ENCODE measurements at regions not wholly inside any gene's neighbourhood (a gene's known extent, or its start where the extent isn't known, plus 50 kb on each side); places are given as distances from the start of the nearest gene placed in this dataset.

GRCh38 chr12:67921286-67921685 lies 68.0 kb upstream of the IFNG-AS1 start:
- ChIA-PET POLR2A (no interaction called here), CTCF (interaction anchor here (0.8 to 2.4 kb wide), 4 partner anchors 9 to 237 kb away, joined by 3 to 8 read pairs (median 6); no protein-coding TSS in a partner anchor)
- no peak for DNase-seq (ENCODE audit: low read depth)
- no peak for TF ChIP-seq CTCF (IDR thresholded peaks at IDR 0.05; ENCODE audit: insufficient read depth, low read depth, low read length)
- Histone ChIP-seq H3K36me3 (ENCODE audit: control insufficient read depth, insufficient read depth, low read length) (no peaks in the 10 kb centered on the region), H3K27me3 (ENCODE audit: control insufficient read depth, insufficient read depth, low read length) (no peaks in the 10 kb centered on the region), H3K4me3 (ENCODE audit: low read depth, low read length) (no peak overlapping the region)

GRCh38 chr12:67922245-67922644 lies 67.0 kb upstream of the IFNG-AS1 start:
- TF ChIP-seq CTCF (IDR thresholded peaks at IDR 0.05; ENCODE audit: insufficient read depth, low read depth, low read length): no peak
- H3K4me3 ChIP-seq (ENCODE audit: low read depth, low read length): no peak overlapping the region
- ChIA-PET CTCF (interaction anchor here (1.6 to 2.4 kb wide), 3 partner anchors 17 to 236 kb away, joined by 3 to 8 read pairs (median 7); no protein-coding TSS in a partner anchor), POLR2A (no interaction called here)
- H3K27me3 ChIP-seq (ENCODE audit: control insufficient read depth, insufficient read depth, low read length): no peaks in the 10 kb centered on the region
- DNase-seq (ENCODE audit: low read depth): no peak
- H3K36me3 ChIP-seq (ENCODE audit: control insufficient read depth, insufficient read depth, low read length): no peaks in the 10 kb centered on the region

GRCh38 chr12:67925077-67925476 lies 64.2 kb upstream of the IFNG-AS1 start:
- H3K27me3 ChIP-seq (ENCODE audit: control insufficient read depth, insufficient read depth, low read length): no peaks in the 10 kb centered on the region
- ChIA-PET CTCF (interaction anchor here (4.5 kb wide), 1 partner anchor 14 kb away, joined by 17 read pairs; no protein-coding TSS in a partner anchor), POLR2A (no interaction called here)
- TF ChIP-seq CTCF (IDR thresholded peaks at IDR 0.05; ENCODE audit: insufficient read depth, low read depth, low read length): no peak
- H3K36me3 ChIP-seq (ENCODE audit: control insufficient read depth, insufficient read depth, low read length): no peaks in the 10 kb centered on the region
- no peak overlapping the region for H3K4me3 ChIP-seq (ENCODE audit: low read depth, low read length)
- no peak for DNase-seq (ENCODE audit: low read depth)

- no peak overlapping the region for H3K4me3 ChIP-seq (ENCODE audit: low read depth, low read length)
- no peak for TF ChIP-seq CTCF (IDR thresholded peaks at IDR 0.05; ENCODE audit: insufficient read depth, low read depth, low read length)
- CTCF ChIA-PET: interaction anchor here (1.7 to 4.5 kb wide), 2 partner anchors 14 to 17 kb away, joined by 4 to 17 read pairs; no protein-coding TSS in a partner anchor
- H3K27me3 ChIP-seq (ENCODE audit: control insufficient read depth, insufficient read depth, low read length): no peaks in the 10 kb centered on the region
- H3K36me3 ChIP-seq (ENCODE audit: control insufficient read depth, insufficient read depth, low read length): no peaks in the 10 kb centered on the region
- no peak for DNase-seq (ENCODE audit: low read depth)
- POLR2A ChIA-PET: no interaction called here
Observed at GRCh38 chr12:67925552-67925951, 63.7 kb upstream of the IFNG-AS1 start.

DNA sequence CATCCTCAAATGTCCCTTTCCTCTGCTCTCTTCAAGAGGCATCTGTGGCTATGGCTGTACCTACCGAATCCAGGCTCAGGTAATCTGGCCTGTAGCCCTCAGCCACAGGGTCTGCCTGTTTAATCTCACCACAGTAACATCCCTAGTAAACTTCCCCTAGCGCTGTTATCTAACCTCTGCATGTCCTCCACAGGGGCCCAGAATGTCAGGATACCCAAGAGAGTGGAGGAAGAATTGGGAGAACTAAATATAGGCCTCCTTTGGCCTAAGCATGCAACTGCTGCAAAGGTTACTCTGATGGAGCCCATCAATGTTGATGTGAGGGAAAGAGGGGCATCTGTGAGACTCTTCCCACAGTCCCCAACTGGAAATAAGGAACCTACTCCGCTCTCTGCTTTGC lies 63.2 kb upstream of the IFNG-AS1 start:
- no peaks in the 10 kb centered on the region for H3K36me3 ChIP-seq (ENCODE audit: control insufficient read depth, insufficient read depth, low read length)
- DNase-seq (ENCODE audit: low read depth): no peak
- ChIA-PET CTCF (interaction anchor here (1.7 to 4.5 kb wide), 2 partner anchors 13 to 17 kb away, joined by 4 to 17 read pairs; no protein-coding TSS in a partner anchor), POLR2A (no interaction called here)
- no peaks in the 10 kb centered on the region for H3K27me3 ChIP-seq (ENCODE audit: control insufficient read depth, insufficient read depth, low read length)
- no peak for TF ChIP-seq CTCF (IDR thresholded peaks at IDR 0.05; ENCODE audit: insufficient read depth, low read depth, low read length)
- no peak overlapping the region for H3K4me3 ChIP-seq (ENCODE audit: low read depth, low read length)

Data from BJ (cell line).